Activated CD8-positive, alpha-beta memory T cell treated with anti-CD3 and anti-CD28 coated beads for 36 hours (primary cell): ENCODE measurements at regions not wholly inside any gene's neighbourhood (a gene's known extent, or its start where the extent isn't known, plus 50 kb on each side); places are given as distances from the start of the nearest gene placed in this dataset.

Source experiments
- CTCF ChIA-PET: fragments of 350-600 bp; sonication (Branson Sonifier 250); formaldehyde crosslinking; loops from one replicate; lab custom pipeline; 2021; ENCODE audit warnings: antibody characterized with exemption; lab: Charles Lee
- POLR2A ChIA-PET: fragments of 350-600 bp; sonication (Branson Sonifier 250); formaldehyde crosslinking; loops from one replicate; lab custom pipeline; 2021; ENCODE audit warnings: antibody characterized with exemption; lab: Charles Lee

- POLR2A ChIA-PET: no interaction called here
- CTCF ChIA-PET: no interaction called here
Observed at GRCh38 chr6:149127212-149127611, 190.3 kb upstream of the TAB2 start.

GRCh38 chr6:149128489-149129145 lies 188.9 kb upstream of the TAB2 start:
- ChIA-PET CTCF (interaction anchor here (1.2 to 1.6 kb wide), 2 partner anchors 22 to 303 kb away, joined by 3 to 7 read pairs; no protein-coding TSS in a partner anchor), POLR2A (no interaction called here)

GRCh38 chr6:149129371-149130077 lies 188.0 kb upstream of the TAB2 start:
- POLR2A ChIA-PET: no interaction called here
- CTCF ChIA-PET: interaction anchor here (1.6 kb wide), 1 partner anchor 302 kb away, joined by 7 read pairs; no protein-coding TSS in a partner anchor

GRCh38 chr6:149130090-149130489 lies 187.4 kb upstream of the TAB2 start:
- CTCF ChIA-PET: no interaction called here
- POLR2A ChIA-PET: no interaction called here

- ChIA-PET CTCF (interaction anchor here (1.1 kb wide), 1 partner anchor 9 kb away, joined by 4 read pairs; no protein-coding TSS in a partner anchor), POLR2A (no interaction called here)
Observed at GRCh38 chr6:149130508-149130907, 187.0 kb upstream of the TAB2 start.

GRCh38 chr6:149131891-149132290 lies 185.6 kb upstream of the TAB2 start:
- ChIA-PET CTCF (interaction anchor here (0.8 to 1.1 kb wide), 3 partner anchors 8 to 300 kb away, joined by 3 to 4 read pairs (median 3); no protein-coding TSS in a partner anchor), POLR2A (interaction anchor here (0.6 kb wide), 1 partner anchor 28 kb away, joined by 6 read pairs; no protein-coding TSS in a partner anchor)

GRCh38 chr6:149132336-149132735 lies 185.2 kb upstream of the TAB2 start:
- CTCF ChIA-PET: interaction anchor here (0.8 to 0.9 kb wide), 3 partner anchors 20 to 351 kb away, joined by 3 read pairs; no protein-coding TSS in a partner anchor
- POLR2A ChIA-PET: interaction anchor here (0.6 kb wide), 1 partner anchor 28 kb away, joined by 6 read pairs; no protein-coding TSS in a partner anchor

GRCh38 chr6:149134511-149134933 lies 183.0 kb upstream of the TAB2 start:
- POLR2A ChIA-PET: no interaction called here
- CTCF ChIA-PET: no interaction called here

- POLR2A ChIA-PET: no interaction called here
- CTCF ChIA-PET: no interaction called here
Observed at GRCh38 chr6:149135809-149136208, 181.7 kb upstream of the TAB2 start.

GRCh38 chr6:149136273-149136912 lies 181.1 kb upstream of the TAB2 start:
- CTCF ChIA-PET: interaction anchor here (0.7 to 1.1 kb wide), 3 partner anchors 8 to 84 kb away, joined by 3 read pairs; no protein-coding TSS in a partner anchor
- POLR2A ChIA-PET: no interaction called here

- ChIA-PET POLR2A (no interaction called here), CTCF (interaction anchor here (0.7 to 1.1 kb wide), 3 partner anchors 8 to 84 kb away, joined by 3 read pairs; no protein-coding TSS in a partner anchor)
Observed at GRCh38 chr6:149136913-149137286, 180.6 kb upstream of the TAB2 start.

- ChIA-PET POLR2A (no interaction called here), CTCF (interaction anchor here (1.1 kb wide), 1 partner anchor 17 kb away, joined by 3 read pairs; no protein-coding TSS in a partner anchor)
Observed at GRCh38 chr6:149137594-149137993, 179.9 kb upstream of the TAB2 start.

- POLR2A ChIA-PET: no interaction called here
Observed at GRCh38 chr6:149138089-149138488, 179.4 kb upstream of the TAB2 start.

GRCh38 chr6:149138699-149139294 lies 178.7 kb upstream of the TAB2 start:
- ChIA-PET CTCF (interaction anchor here (0.6 to 1.4 kb wide), 3 partner anchors 8 to 50 kb away, joined by 3 to 4 read pairs (median 3); no protein-coding TSS in a partner anchor), POLR2A (no interaction called here)

More at GRCh38 chr6:149138089-149138488, 179.4 kb upstream of the TAB2 start:
- CTCF ChIA-PET: interaction anchor here (0.6 kb wide), 1 partner anchor 49 kb away, joined by 3 read pairs; no protein-coding TSS in a partner anchor

- CTCF ChIA-PET: interaction anchor here (1.0 to 1.4 kb wide), 3 partner anchors 9 to 45 kb away, joined by 3 to 4 read pairs (median 3); no protein-coding TSS in a partner anchor
- POLR2A ChIA-PET: interaction anchor here (0.9 to 1.6 kb wide), 6 partner anchors 11 to 188 kb away, joined by 3 to 10 read pairs (median 6); partner anchors contain the start of gene TAB2
Observed at GRCh38 chr6:149139782-149140136, 177.8 kb upstream of the TAB2 start.

- POLR2A ChIA-PET: interaction anchor here (0.9 to 1.6 kb wide), 6 partner anchors 10 to 187 kb away, joined by 3 to 10 read pairs (median 6); partner anchors contain the start of gene TAB2
- CTCF ChIA-PET: interaction anchor here (1.0 to 1.4 kb wide), 3 partner anchors 9 to 46 kb away, joined by 3 to 4 read pairs (median 3); no protein-coding TSS in a partner anchor
Observed at GRCh38 chr6:149140137-149140909, 177.2 kb upstream of the TAB2 start.

- POLR2A ChIA-PET: interaction anchor here (1.0 to 1.6 kb wide), 5 partner anchors 10 to 177 kb away, joined by 3 to 10 read pairs (median 7); partner anchors contain the start of gene TAB2
- CTCF ChIA-PET: interaction anchor here (1.0 kb wide), 1 partner anchor 46 kb away, joined by 3 read pairs; no protein-coding TSS in a partner anchor
Observed at GRCh38 chr6:149140910-149141290, 176.6 kb upstream of the TAB2 start.
